NT2/D1 (cell line): ENCODE measurements at regions not wholly inside any gene's neighbourhood (a gene's known extent, or its start where the extent isn't known, plus 50 kb on each side); places are given as distances from the start of the nearest gene placed in this dataset.

Source experiments
- DNase-seq: peaks from one replicate; pipeline ENCODE4 v3.0.0-alpha.2; 2011; ENCODE audit warnings: low read depth, low spot score
- H3K27me3 ChIP-seq: 2 replicates; pipeline ENCODE4 v1.6.0; 2011; ENCODE audit warnings: mild to moderate bottlenecking; ENCODE audit not compliant: insufficient read length, insufficient read depth
- H3K36me3 ChIP-seq: 2 replicates; pipeline ENCODE4 v1.6.1; 2011; ENCODE audit warnings: mild to moderate bottlenecking, low read length, mixed read lengths; ENCODE audit not compliant: insufficient read depth, insufficient read length
- H3K4me1 ChIP-seq: 2 replicates; pipeline ENCODE4 v1.5.1; 2011; ENCODE audit not compliant: insufficient read depth, insufficient read length
- H3K4me3 ChIP-seq: 2 replicates; pipeline ENCODE4 v1.5.1; 2011; ENCODE audit warnings: low read depth; ENCODE audit not compliant: insufficient read length
- H3K9ac ChIP-seq: 2 replicates; pipeline ENCODE4 v1.6.0; 2011; ENCODE audit warnings: low read depth; ENCODE audit not compliant: insufficient read length
- H3K9me3 ChIP-seq: 2 replicates; pipeline ENCODE4 v1.5.1; 2011; ENCODE audit warnings: mild to moderate bottlenecking, low read length; ENCODE audit not compliant: insufficient read depth
- SUZ12 ChIP-seq: IDR thresholded peaks from 2 replicates; pipeline ENCODE4 v1.6.1; 2011; ENCODE audit not compliant: insufficient read length, insufficient read depth; ENCODE audit errors: extremely low read depth
- YY1 ChIP-seq: IDR thresholded peaks from 2 replicates; pipeline ENCODE4 v1.6.1; 2011; ENCODE audit not compliant: insufficient read length, insufficient read depth
- ZNF274 ChIP-seq: IDR thresholded peaks from 2 replicates; pipeline ENCODE4 v1.6.1; 2011; ENCODE audit warnings: mild to moderate bottlenecking, low read depth, low read length

DNA sequence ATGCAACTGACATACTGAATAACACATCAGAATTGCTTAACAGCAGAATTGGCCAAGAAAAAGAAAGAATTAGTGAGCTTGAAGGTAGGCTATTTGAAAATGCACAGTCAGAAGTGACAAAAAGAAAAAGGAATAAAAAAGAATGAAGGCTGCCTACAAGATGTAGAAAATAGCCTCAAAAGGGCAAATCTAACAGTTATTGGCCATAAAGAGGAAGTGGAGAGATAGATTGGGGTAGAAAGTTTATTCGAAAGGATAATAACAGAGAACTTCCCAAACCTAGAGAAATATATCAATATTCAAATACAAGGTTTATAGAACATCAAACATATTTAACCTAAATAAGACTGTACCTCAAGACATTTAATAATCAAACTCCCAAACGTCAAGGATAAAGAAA is 67.5 kb downstream of the ATP6V1G3 start:
- Histone ChIP-seq H3K36me3 (no peaks in the 10 kb centered on the region), H3K9ac (no peak overlapping the region), H3K9me3 (no peaks in the 10 kb centered on the region), H3K27me3 (no peaks in the 10 kb centered on the region), H3K4me3 (no peak overlapping the region), H3K4me1 (no peaks in the 10 kb centered on the region)
- TF ChIP-seq ZNF274 (no peak), SUZ12 (no peak), YY1 (no peak)
- no peak for DNase-seq

DNA sequence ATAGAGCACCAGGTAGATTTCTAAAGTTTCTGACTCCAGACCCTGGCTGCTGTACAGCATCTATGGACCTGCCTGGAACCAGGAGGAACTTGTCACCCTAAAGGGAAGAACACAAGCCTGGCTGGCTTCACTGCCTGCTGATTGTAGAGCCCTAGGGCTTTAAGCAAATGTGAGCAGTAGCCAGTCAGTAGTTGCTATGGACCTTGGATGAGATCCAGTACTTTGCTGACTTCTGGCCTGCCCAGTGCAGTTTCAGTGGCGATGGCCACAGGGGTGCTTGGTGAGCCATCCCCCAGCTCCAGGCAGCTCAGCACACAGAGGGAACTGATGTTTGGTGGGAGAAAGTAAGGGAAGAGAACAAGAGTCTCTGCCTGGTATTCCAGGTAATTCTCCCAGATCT is 68.4 kb downstream of the ATP6V1G3 start:
- Histone ChIP-seq H3K9ac (no peak overlapping the region), H3K4me1 (no peaks in the 10 kb centered on the region), H3K4me3 (no peak overlapping the region), H3K36me3 (no peaks in the 10 kb centered on the region), H3K9me3 (no peaks in the 10 kb centered on the region), H3K27me3 (no peaks in the 10 kb centered on the region)
- no peak for DNase-seq
- TF ChIP-seq ZNF274, result no peak
- TF ChIP-seq YY1, result no peak
- no peak for TF ChIP-seq SUZ12

DNA sequence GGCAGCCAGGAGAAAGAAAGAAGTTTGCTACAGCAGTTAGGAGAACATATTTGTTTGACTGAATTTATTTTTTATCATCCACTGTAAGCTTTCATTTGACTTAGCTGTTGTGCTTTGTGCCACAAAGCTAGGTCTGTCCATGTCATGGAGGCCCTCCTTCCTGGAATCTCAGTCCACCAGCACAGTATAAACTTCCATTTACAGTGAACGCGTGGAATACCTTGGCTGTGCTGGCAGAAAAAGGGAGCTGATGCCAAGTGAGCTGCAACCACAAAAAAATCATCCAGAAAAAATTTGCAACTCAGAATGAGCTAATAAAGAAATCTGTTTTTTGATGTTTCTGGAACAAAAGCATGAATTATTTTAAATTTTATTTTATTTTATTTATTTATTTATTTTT is 72.6 kb downstream of the ATP6V1G3 start:
- no peak overlapping the region for H3K9ac ChIP-seq

DNA sequence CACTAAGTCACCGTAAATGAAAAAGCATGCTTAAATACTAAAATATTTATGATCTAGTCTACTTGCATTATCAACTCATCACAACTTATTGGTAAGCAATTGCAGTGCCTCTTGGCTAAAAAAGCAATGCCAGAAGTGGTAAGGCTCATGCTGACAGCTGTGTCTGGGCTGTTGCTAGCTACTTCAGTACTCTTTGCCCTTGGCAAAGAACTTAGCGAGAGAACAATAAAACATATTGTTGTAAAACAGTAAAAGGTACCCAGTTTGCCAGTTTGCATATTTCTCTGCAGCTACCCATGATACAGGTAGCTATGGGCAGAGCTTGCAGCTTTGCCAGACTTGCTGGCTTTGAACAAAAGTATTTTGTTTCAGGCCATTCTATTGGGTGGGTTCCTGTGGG is 73.1 kb downstream of the ATP6V1G3 start:
- Histone ChIP-seq H3K4me3 (no peak overlapping the region), H3K27me3 (no peaks in the 10 kb centered on the region), H3K36me3 (no peaks in the 10 kb centered on the region), H3K4me1 (no peaks in the 10 kb centered on the region), H3K9ac (no peak overlapping the region), H3K9me3 (no peaks in the 10 kb centered on the region)
- DNase-seq, result no peak
- TF ChIP-seq ZNF274 (no peak), SUZ12 (no peak), YY1 (no peak)

More for the DNA sequence above, 72.6 kb downstream of the ATP6V1G3 start:
- Histone ChIP-seq H3K4me1 (no peaks in the 10 kb centered on the region), H3K27me3 (no peaks in the 10 kb centered on the region), H3K9me3 (no peaks in the 10 kb centered on the region), H3K36me3 (no peaks in the 10 kb centered on the region), H3K4me3 (no peak overlapping the region)
- no peak for DNase-seq
- TF ChIP-seq YY1 (no peak), SUZ12 (no peak), ZNF274 (no peak)

DNA sequence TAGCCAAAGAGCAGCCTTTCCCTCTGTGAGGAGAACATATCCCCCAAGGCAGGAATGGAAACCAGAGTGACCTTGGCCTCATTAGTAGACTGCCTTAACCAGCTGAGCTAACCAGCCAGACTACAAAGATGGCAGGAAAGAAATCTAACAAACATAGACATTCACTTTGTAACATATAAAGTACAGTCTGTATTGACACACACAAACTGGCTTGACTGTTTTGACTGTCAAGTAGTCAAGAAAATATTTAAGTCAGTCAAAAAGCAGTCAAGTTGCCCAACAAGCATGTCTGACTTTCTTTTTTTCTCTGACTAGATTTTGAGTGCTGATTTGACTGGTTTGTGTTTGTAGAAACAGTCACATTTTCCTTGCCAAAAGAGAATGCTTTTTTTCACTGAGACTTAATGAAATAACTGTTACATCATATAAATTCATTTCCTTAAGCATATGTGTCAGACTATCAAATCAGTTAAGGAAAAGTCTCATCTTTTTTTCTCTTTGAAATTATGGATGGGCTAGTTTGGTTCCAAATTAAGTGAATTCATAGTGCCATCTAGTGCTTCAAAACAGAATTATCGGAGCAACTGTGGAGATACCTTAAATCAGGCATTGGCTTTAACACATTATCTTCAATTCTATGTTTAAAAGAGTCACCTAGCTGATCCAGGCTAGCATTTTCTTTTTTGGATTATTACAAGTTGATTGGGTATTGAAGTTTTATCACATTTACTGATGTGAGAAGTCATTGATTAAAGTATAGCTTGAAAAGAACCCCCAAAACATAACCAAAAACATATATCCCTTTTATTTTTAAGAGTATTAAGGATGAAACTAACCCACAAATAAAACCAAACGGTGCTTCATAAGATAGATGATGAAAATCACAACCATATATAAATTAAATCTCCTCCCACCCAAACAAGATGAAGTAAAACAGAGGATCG is 75.0 kb downstream of the ATP6V1G3 start:
- no peaks in the 10 kb centered on the region for H3K9me3 ChIP-seq
- no peak overlapping the region for H3K9ac ChIP-seq
- peak; percentile 40 for DNase-seq
- TF ChIP-seq YY1, result no peak
- no peak for TF ChIP-seq ZNF274
- TF ChIP-seq SUZ12, result no peak
- H3K4me3 ChIP-seq, result no peak overlapping the region
- H3K4me1 ChIP-seq, result no peaks in the 10 kb centered on the region
- H3K36me3 ChIP-seq, result no peaks in the 10 kb centered on the region
- no peaks in the 10 kb centered on the region for H3K27me3 ChIP-seq

DNA sequence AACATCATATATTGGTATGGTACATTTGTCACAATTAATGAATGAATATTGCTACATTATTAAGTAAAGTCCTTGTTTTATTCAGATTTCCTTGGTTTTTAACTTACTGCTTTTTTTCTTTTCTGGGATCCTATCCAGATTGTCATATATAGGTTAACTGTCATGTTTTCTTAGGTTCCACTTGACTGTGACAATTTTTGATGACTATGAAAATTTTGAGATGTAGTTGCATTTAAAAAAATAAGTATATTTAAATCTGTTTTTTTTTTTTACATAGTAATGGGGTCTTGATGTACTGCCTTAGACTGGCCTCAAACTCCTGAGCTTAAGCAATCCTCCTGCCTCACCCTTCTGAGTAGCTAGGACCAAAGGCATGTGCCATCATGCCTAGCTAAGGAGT is 76.8 kb downstream of the ATP6V1G3 start:
- no peak for DNase-seq
- H3K4me3 ChIP-seq, result no peak overlapping the region
- no peak overlapping the region for H3K9ac ChIP-seq
- no peaks in the 10 kb centered on the region for H3K27me3 ChIP-seq
- no peaks in the 10 kb centered on the region for H3K9me3 ChIP-seq
- H3K4me1 ChIP-seq, result no peaks in the 10 kb centered on the region
- no peaks in the 10 kb centered on the region for H3K36me3 ChIP-seq
- TF ChIP-seq YY1, result no peak
- TF ChIP-seq SUZ12, result no peak
- TF ChIP-seq ZNF274, result no peak

DNA sequence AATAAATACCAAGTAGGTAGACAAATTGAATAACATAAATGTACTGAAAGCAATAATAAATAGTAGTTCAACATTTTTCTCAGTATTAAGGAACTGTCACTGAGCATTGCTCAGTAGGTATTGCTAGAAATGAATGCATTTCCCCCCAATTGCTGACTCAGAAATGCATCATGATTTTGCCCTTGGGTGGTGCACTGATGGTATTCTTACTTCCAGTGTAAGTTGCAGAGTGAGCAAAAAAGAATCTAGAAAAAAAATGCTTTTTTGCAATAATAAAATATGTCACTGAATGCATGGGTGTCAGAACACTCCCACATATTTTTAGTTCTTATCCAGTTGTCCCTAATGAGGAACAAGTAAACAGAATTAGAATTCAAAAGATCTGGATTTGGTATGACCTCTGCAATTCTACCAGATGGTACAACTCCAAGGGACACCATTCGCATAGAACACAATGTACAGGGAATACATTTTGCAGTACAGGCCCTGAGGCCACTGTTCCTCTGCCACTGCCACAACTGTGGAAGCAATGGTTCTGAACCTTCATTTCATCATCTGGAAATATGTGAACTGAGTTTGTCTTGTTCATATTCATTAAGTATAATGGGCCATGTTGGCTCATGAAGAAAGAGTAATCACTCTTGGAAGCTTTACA is 78.0 kb downstream of the ATP6V1G3 start:
- TF ChIP-seq YY1 (no peak), SUZ12 (no peak), ZNF274 (no peak)
- Histone ChIP-seq H3K9ac (no peak overlapping the region), H3K4me1 (no peaks in the 10 kb centered on the region), H3K4me3 (no peak overlapping the region), H3K36me3 (no peaks in the 10 kb centered on the region), H3K9me3 (no peaks in the 10 kb centered on the region), H3K27me3 (no peaks in the 10 kb centered on the region)
- no peak for DNase-seq
